ENCODE measurements at regions not wholly inside any gene's neighbourhood (a gene's known extent, or its start where the extent isn't known, plus 50 kb on each side); places are given as distances from the start of the nearest gene placed in this dataset.

DNA sequence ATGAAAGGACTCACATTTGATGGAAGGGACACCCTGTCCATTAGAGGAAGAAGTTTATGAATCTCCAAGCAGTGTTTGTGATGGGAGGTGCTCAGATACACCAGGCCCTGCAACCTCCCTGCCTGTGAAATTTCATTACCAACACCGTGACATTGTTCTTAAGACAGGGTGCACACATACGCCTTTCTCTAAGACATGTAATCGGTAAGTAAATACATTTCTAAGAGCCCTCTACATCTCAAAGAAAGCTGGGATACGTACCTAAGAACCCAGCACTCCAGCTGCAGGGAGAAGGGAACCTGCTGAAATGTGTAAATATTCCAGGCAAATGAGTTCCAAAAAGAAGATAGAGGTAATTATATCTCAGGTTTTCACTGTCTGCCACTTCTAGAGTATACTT, 125.0 kb upstream of the APC start:
- Histone ChIP-seq H3K27ac (ENCODE audit: extremely low read depth, low read depth, low read length) (no peak overlapping the region), H3K4me3 (no peak overlapping the region), H3K4me2 (ENCODE audit: insufficient read depth, low read length) (no peak overlapping the region), H2AFZ (ENCODE audit: low read depth, low read length) (no peak overlapping the region), H3K9me1 (ENCODE audit: control insufficient read depth, insufficient read depth, low read length) (no peaks in the 10 kb centered on the region), H3K27me3 (ENCODE audit: control insufficient read depth in 2 of 2, insufficient read depth in 2 of 2, low read length in 2 of 2) (peaks cover 9 to 26% of the 10 kb centered on the region in 2 experiments; a peak in 4 of 5 replicates), H3K9me3 (replicated peaks; ENCODE audit: control insufficient read depth, insufficient read depth, low read depth, low read length) (no peaks in the 10 kb centered on the region), H3K4me1 (replicated peaks in 1 of 2; ENCODE audit: control insufficient read depth in 2 of 2, insufficient read depth in 2 of 2, low read length in 2 of 2) (no peaks in the 10 kb centered on the region), H3K79me2 (ENCODE audit: control insufficient read depth, insufficient read depth, low read length) (no peaks in the 10 kb centered on the region), H3K36me3 (ENCODE audit: control insufficient read depth, insufficient read depth, low read length) (no peaks in the 10 kb centered on the region), H4K20me1 (replicated peaks; ENCODE audit: control insufficient read depth, insufficient read depth, low read length) (no peaks in the 10 kb centered on the region), H3K9ac (ENCODE audit: insufficient read depth in 1 of 2, low read depth in 2 of 2, low read length in 2 of 2) (no peak overlapping the region)
- POLR2A ChIA-PET, result no interaction called here
- DNase-seq (ENCODE audit: extremely low read depth in 1 of 4, low spot score in 3 of 4) (no peak), FAIRE-seq (no peak), ATAC-seq (no peak)
- 2% methylated on average over 4 of the region's 4 CpGs for WGBS (ENCODE audit: insufficient coverage, low coverage, missing lambda C conversion rate)
- no TSS peak for BruUV-seq (replicated peaks)
- in situ Hi-C loops (cut with MboI) (no loop called here), intact Hi-C loops (cut with micrococcal nuclease) (no loop called here)
- CTCF ChIA-PET (ENCODE audit: low intra/inter-chr PET ratio), result no interaction called here
- TF ChIP-seq ASH1L (IDR thresholded peaks at IDR 0.05; ENCODE audit: borderline replicate concordance, low read depth, partially characterized antibody), result no peak
- TF ChIP-seq, protein P1, sequence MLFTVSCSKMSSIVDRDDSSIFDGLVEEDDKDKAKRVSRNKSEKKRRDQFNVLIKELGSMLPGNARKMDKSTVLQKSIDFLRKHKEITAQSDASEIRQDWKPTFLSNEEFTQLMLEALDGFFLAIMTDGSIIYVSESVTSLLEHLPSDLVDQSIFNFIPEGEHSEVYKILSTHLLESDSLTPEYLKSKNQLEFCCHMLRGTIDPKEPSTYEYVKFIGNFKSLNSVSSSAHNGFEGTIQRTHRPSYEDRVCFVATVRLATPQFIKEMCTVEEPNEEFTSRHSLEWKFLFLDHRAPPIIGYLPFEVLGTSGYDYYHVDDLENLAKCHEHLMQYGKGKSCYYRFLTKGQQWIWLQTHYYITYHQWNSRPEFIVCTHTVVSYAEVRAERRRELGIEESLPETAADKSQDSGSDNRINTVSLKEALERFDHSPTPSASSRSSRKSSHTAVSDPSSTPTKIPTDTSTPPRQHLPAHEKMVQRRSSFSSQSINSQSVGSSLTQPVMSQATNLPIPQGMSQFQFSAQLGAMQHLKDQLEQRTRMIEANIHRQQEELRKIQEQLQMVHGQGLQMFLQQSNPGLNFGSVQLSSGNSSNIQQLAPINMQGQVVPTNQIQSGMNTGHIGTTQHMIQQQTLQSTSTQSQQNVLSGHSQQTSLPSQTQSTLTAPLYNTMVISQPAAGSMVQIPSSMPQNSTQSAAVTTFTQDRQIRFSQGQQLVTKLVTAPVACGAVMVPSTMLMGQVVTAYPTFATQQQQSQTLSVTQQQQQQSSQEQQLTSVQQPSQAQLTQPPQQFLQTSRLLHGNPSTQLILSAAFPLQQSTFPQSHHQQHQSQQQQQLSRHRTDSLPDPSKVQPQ (CRISPR knock-in tag; IDR thresholded peaks at IDR 0.05; ENCODE audit: borderline replicate concordance), result no peak
- no peak for TF ChIP-seq ZSCAN29 (IDR thresholded peaks at IDR 0.05)
- no peak for TF ChIP-seq TBL1XR1 (IDR thresholded peaks at IDR 0.05; ENCODE audit: low read length in 2 of 2)
- TF ChIP-seq ZBED1 (IDR thresholded peaks at IDR 0.05), result no peak
- TF ChIP-seq, protein P2, sequence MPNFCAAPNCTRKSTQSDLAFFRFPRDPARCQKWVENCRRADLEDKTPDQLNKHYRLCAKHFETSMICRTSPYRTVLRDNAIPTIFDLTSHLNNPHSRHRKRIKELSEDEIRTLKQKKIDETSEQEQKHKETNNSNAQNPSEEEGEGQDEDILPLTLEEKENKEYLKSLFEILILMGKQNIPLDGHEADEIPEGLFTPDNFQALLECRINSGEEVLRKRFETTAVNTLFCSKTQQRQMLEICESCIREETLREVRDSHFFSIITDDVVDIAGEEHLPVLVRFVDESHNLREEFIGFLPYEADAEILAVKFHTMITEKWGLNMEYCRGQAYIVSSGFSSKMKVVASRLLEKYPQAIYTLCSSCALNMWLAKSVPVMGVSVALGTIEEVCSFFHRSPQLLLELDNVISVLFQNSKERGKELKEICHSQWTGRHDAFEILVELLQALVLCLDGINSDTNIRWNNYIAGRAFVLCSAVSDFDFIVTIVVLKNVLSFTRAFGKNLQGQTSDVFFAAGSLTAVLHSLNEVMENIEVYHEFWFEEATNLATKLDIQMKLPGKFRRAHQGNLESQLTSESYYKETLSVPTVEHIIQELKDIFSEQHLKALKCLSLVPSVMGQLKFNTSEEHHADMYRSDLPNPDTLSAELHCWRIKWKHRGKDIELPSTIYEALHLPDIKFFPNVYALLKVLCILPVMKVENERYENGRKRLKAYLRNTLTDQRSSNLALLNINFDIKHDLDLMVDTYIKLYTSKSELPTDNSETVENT (CRISPR knock-in tag; IDR thresholded peaks at IDR 0.05), result no peak
- TF ChIP-seq SMAD3 (CRISPR knock-in tag; conservative IDR thresholded peaks at IDR 0.05), result no peak
- TF ChIP-seq SRSF3 (IDR thresholded peaks at IDR 0.05; ENCODE audit: insufficient read depth, low read length), result no peak
- no peak for TF ChIP-seq ATF1 (CRISPR knock-in tag; IDR thresholded peaks at IDR 0.05)
- no peak for TF ChIP-seq ATF1 (tag; IDR thresholded peaks at IDR 0.05)
- TF ChIP-seq ZNF583 (CRISPR knock-in tag; IDR thresholded peaks at IDR 0.05), result no peak
- no peak for TF ChIP-seq DDX20 (tag; IDR thresholded peaks at IDR 0.05; ENCODE audit: low read depth)
- no peak for TF ChIP-seq NFYB (IDR thresholded peaks at IDR 0.05; ENCODE audit: extremely low read depth, insufficient read length)
- TF ChIP-seq, protein P3, sequence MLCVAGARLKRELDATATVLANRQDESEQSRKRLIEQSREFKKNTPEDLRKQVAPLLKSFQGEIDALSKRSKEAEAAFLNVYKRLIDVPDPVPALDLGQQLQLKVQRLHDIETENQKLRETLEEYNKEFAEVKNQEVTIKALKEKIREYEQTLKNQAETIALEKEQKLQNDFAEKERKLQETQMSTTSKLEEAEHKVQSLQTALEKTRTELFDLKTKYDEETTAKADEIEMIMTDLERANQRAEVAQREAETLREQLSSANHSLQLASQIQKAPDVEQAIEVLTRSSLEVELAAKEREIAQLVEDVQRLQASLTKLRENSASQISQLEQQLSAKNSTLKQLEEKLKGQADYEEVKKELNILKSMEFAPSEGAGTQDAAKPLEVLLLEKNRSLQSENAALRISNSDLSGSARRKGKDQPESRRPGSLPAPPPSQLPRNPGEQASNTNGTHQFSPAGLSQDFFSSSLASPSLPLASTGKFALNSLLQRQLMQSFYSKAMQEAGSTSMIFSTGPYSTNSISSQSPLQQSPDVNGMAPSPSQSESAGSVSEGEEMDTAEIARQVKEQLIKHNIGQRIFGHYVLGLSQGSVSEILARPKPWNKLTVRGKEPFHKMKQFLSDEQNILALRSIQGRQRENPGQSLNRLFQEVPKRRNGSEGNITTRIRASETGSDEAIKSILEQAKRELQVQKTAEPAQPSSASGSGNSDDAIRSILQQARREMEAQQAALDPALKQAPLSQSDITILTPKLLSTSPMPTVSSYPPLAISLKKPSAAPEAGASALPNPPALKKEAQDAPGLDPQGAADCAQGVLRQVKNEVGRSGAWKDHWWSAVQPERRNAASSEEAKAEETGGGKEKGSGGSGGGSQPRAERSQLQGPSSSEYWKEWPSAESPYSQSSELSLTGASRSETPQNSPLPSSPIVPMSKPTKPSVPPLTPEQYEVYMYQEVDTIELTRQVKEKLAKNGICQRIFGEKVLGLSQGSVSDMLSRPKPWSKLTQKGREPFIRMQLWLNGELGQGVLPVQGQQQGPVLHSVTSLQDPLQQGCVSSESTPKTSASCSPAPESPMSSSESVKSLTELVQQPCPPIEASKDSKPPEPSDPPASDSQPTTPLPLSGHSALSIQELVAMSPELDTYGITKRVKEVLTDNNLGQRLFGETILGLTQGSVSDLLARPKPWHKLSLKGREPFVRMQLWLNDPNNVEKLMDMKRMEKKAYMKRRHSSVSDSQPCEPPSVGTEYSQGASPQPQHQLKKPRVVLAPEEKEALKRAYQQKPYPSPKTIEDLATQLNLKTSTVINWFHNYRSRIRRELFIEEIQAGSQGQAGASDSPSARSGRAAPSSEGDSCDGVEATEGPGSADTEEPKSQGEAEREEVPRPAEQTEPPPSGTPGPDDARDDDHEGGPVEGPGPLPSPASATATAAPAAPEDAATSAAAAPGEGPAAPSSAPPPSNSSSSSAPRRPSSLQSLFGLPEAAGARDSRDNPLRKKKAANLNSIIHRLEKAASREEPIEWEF (CRISPR knock-in tag; IDR thresholded peaks at IDR 0.05), result no peak
- no peak for TF ChIP-seq DMBX1 (CRISPR knock-in tag; IDR thresholded peaks at IDR 0.05; ENCODE audit: borderline replicate concordance)
